Lower leg skin (tissue), 4 donors: ENCODE measurements at regions not wholly inside any gene's neighbourhood (a gene's known extent, or its start where the extent isn't known, plus 50 kb on each side); places are given as distances from the start of the nearest gene placed in this dataset.

Experiments
- DNase-seq, 2 donors: peaks; one replicate each; pipeline ENCODE4 v3.0.0-alpha.2; 2019; ENCODE audit warnings: low spot score in 2 of 2
- H3K4me3 ChIP-seq: fragments of 200-600 bp; sonication (generic); 2 replicates; pipeline ENCODE4 v1.5.1; 2017; ENCODE audit warnings: mild to moderate bottlenecking, low read depth; ENCODE audit not compliant: poor library complexity, severe bottlenecking
- POLR2A ChIP-seq, 2 donors: fragments of 450-650 bp; IDR thresholded peaks; one replicate each; pipeline ENCODE4 v1.6.1; 2016 to 2017; ENCODE audit warnings: antibody characterized with exemption in 2 of 2, mild to moderate bottlenecking in 1 of 2, moderate library complexity in 1 of 2
- WGBS, 2 donors: methylation state at CpG; one replicate each; pipeline ENCODE4 v1.1.5; 2018; 5-methylcytosine and 5-hydroxymethylcytosine counted together
- intact Hi-C: fragments of 100-400 bp; cut with DNase I; formaldehyde crosslinking; loops from one replicate; pipeline ENCODE4 v1.15.0; 2023; ENCODE audit warnings: low total_unique reads
- TF ChIP-seq, protein P1 (sequence below), 3 donors: fragments of 450-650 bp; IDR thresholded peaks; one replicate each; pipeline ENCODE4 v1.5.1; 2016; ENCODE audit warnings: antibody characterized with exemption in 3 of 3, mild to moderate bottlenecking in 3 of 3, moderate library complexity in 2 of 3

DNA sequence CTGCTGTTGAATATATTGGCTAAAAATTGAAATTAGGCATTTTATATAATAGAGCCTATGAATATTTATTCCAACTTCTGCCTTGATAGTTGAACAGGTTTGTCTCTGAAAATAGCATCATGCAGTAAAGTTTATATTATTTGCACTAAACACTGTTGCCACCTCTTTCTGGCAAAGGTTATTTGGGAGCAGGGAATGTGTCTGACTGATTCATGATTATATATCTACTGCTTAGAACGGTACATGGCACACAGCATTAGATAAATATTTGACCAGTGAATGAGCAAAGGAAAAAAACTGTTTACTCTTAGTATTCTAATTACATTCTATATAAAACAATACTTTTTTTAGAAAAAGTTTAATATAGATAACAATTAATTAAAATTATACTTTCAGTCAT lies 123.1 kb upstream of the MGAT4C start:
- no peak overlapping the region for H3K4me3 ChIP-seq
- TF ChIP-seq, protein P1, sequence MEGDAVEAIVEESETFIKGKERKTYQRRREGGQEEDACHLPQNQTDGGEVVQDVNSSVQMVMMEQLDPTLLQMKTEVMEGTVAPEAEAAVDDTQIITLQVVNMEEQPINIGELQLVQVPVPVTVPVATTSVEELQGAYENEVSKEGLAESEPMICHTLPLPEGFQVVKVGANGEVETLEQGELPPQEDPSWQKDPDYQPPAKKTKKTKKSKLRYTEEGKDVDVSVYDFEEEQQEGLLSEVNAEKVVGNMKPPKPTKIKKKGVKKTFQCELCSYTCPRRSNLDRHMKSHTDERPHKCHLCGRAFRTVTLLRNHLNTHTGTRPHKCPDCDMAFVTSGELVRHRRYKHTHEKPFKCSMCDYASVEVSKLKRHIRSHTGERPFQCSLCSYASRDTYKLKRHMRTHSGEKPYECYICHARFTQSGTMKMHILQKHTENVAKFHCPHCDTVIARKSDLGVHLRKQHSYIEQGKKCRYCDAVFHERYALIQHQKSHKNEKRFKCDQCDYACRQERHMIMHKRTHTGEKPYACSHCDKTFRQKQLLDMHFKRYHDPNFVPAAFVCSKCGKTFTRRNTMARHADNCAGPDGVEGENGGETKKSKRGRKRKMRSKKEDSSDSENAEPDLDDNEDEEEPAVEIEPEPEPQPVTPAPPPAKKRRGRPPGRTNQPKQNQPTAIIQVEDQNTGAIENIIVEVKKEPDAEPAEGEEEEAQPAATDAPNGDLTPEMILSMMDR (IDR thresholded peaks at IDR 0.05) = no peak
- TF ChIP-seq POLR2A (IDR thresholded peaks at IDR 0.05) = no peak
- WGBS, 2 donors = 61 to 70% methylated on average over 1 of the region's 1 CpG
- intact Hi-C loops = no loop called here
- DNase-seq = no peak

DNA sequence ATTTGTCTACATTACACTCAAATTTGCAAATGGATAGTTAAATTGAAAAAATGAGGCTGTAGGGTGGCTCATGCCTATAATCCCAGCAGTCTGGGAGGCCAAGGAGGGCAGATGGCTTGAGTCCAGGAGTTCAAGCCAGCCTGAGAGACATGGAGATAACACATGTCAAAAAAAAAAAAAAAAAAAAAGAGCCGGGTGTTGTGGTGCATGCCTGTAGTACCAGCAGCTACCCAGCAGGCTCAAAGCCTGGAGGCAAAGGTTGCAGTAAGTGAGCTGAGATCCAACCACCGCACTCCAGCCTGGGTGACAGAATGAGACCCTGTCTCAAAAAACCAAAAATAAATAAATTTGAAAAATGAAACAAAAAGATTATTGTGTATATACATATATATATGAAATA lies 119.9 kb upstream of the MGAT4C start:
- TF ChIP-seq, protein P1 (IDR thresholded peaks at IDR 0.05) = no peak
- TF ChIP-seq POLR2A (IDR thresholded peaks at IDR 0.05) = no peak
- intact Hi-C loops = no loop called here
- H3K4me3 ChIP-seq = no peak overlapping the region
- DNase-seq = no peak
- WGBS, 2 donors = 45 to 48% methylated on average over 2 of the region's 2 CpGs

DNA sequence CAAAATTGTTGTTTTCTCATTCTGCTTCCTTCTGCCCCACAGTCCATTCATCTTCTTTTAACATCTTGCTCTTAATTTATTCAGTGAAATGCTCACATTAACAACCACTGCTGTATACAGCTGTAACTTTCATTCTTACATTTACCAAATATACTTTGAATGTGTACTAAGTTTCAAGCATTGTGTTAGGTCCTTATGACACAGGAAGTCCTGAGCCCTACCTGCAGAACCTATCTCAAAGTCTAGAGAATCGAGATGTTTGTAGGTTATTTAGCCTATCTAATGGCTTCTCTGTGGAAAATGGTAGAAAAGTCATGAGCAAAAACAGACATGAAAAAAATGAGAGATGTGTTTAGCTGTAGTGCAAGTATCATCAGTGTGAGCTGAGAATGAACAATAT lies 117.6 kb upstream of the MGAT4C start:
- 75 to 78% methylated on average over 1 of the region's 1 CpG for WGBS, 2 donors
- no peak for DNase-seq
- intact Hi-C loops = no loop called here
- TF ChIP-seq, protein P1 (IDR thresholded peaks at IDR 0.05) = no peak
- TF ChIP-seq POLR2A (IDR thresholded peaks at IDR 0.05) = no peak
- H3K4me3 ChIP-seq = no peak overlapping the region

DNA sequence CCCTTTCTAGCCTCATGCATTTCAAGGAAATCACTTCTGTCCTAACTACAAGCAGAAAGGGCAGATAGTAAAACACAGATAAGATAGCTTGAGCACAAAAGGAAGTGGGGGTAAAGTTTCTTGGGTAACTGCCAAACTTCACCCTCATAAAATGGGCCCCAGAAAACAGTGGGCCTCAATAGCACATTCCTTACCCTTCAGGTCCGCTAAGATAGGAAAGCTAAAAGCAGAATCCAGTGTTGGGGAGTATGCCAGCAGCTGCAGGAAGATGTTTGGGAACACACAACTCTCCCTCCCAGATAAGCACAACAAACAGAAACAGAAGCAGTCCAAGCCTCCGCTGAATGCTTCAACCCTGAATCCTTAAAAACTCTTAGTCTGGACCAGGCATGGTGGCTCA lies 110.9 kb upstream of the MGAT4C start:
- intact Hi-C loops = no loop called here
- WGBS, 2 donors = 73 to 79% methylated on average over 2 of the region's 2 CpGs
- DNase-seq = no peak
- TF ChIP-seq POLR2A (IDR thresholded peaks at IDR 0.05) = no peak
- TF ChIP-seq, protein P1 (IDR thresholded peaks at IDR 0.05) = no peak
- H3K4me3 ChIP-seq = no peak overlapping the region

DNA sequence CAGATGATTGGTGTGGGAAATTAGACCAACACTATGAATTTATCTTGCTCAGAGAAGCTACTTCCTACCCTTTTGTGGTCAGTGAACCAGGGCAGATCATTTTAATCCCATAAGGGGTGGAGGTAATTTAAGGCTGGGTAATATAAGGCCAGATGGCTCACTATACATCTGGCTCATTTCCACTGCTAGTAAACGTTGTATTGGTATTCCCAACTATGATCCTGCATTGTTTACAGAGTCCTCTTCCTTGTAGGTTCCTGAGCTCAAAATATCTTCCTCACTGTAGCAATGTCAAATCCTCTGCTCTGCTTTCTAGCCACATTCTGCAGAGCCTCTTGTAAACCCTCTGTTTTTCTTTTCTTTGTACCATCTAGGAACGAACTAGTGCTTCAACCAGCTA lies 93.0 kb upstream of the MGAT4C start:
- WGBS, 2 donors = 36 to 44% methylated on average over 2 of the region's 2 CpGs
- intact Hi-C loops = no loop called here
- DNase-seq = no peak
- no peak overlapping the region for H3K4me3 ChIP-seq
- TF ChIP-seq, protein P1 (IDR thresholded peaks at IDR 0.05) = no peak
- no peak for TF ChIP-seq POLR2A (IDR thresholded peaks at IDR 0.05)

DNA sequence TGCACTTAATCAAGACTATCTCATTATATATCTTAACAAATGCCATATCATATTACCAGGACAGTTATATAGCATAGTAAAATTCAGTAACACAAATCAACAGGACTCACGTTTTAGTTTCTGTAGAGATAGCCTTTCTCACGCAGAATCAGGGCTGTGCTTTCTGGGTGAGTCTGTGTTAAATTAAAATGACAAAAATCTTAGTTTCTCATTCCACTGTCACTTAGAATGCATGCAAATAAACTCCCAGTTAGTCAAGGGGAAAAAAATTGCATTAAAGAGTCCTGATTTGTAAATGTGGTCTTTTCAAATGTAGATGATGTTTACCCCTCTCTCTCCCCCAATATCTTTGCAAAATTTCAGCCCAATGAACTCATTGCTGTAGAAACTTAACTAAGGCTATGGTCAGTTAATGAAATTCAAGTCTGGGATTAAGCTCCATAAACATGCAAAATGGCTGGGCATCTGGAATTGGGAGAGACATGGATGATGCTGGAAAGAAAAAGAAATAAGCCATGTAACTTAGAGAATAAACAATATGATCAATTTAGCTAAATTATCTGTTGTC lies 77.8 kb upstream of the MGAT4C start:
- intact Hi-C loops = no loop called here
- no peak overlapping the region for H3K4me3 ChIP-seq
- no peak for DNase-seq
- no peak for TF ChIP-seq POLR2A (IDR thresholded peaks at IDR 0.05)
- TF ChIP-seq, protein P1 (IDR thresholded peaks at IDR 0.05) = no peak
- 51 to 61% methylated on average over 2 of the region's 2 CpGs for WGBS, 2 donors
